Suprapubic skin (tissue), 4 donors: ENCODE measurements at regions not wholly inside any gene's neighbourhood (a gene's known extent, or its start where the extent isn't known, plus 50 kb on each side); places are given as distances from the start of the nearest gene placed in this dataset.

ENCODE experiments used
- DNase-seq, 2 donors: peaks; one replicate each; pipeline ENCODE4 v3.0.0-alpha.2; 2019; ENCODE audit warnings: low spot score in 2 of 2
- H3K27ac ChIP-seq: fragments of 200-600 bp; sonication (generic); one replicate; pipeline ENCODE4 v1.5.1; 2019
- H3K27me3 ChIP-seq: fragments of 200-600 bp; sonication (generic); one replicate; pipeline ENCODE4 v1.5.1; 2019
- H3K36me3 ChIP-seq: fragments of 200-600 bp; sonication (generic); one replicate; pipeline ENCODE4 v1.5.1; 2019
- H3K4me1 ChIP-seq: fragments of 200-600 bp; sonication (generic); one replicate; pipeline ENCODE4 v1.5.1; 2019
- H3K4me3 ChIP-seq: fragments of 200-600 bp; sonication (generic); one replicate; pipeline ENCODE4 v1.5.1; 2019; ENCODE audit warnings: mild to moderate bottlenecking
- H3K9me3 ChIP-seq: fragments of 200-600 bp; sonication (generic); one replicate; pipeline ENCODE4 v1.5.1; 2019
- CTCF ChIP-seq, 2 donors: fragments of 200-600 bp in 1 of 2; fragments of 450-650 bp in 1 of 2; sonication (generic) in 1 of 2; IDR thresholded peaks; one replicate each; pipeline ENCODE4 v1.5.1; 2016 to 2019; ENCODE audit warnings: antibody characterized with exemption in 2 of 2, mild to moderate bottlenecking in 1 of 2, moderate library complexity in 1 of 2
- EP300 ChIP-seq: sonication (generic); formaldehyde crosslinking; IDR thresholded peaks from one replicate; pipeline ENCODE4 v1.6.1; 2017; ENCODE audit warnings: antibody characterized with exemption
- POLR2A ChIP-seq, 2 donors: fragments of 450-650 bp; IDR thresholded peaks; one replicate each; pipeline ENCODE4 v1.6.1; 2017; ENCODE audit warnings: antibody characterized with exemption in 2 of 2, mild to moderate bottlenecking in 2 of 2, moderate library complexity in 2 of 2
- POLR2AphosphoS5 ChIP-seq, 3 donors: sonication (generic); formaldehyde crosslinking; IDR thresholded peaks; one replicate each; pipeline ENCODE4 v1.6.1; 2017; ENCODE audit warnings: antibody characterized with exemption in 3 of 3
- WGBS: methylation state at CpG from one replicate; pipeline ENCODE4 v1.1.5; 2018; 5-methylcytosine and 5-hydroxymethylcytosine counted together

GRCh38 chr1:228937351-228937750 lies 202.1 kb downstream of the RHOU start:
- WGBS, result 92% methylated on average over 11 of the region's 12 CpGs
- H3K36me3 ChIP-seq, result no peaks in the 10 kb centered on the region
- H3K9me3 ChIP-seq, result no peaks in the 10 kb centered on the region
- TF ChIP-seq POLR2A (IDR thresholded peaks at IDR 0.05) (no peak), POLR2AphosphoS5 (IDR thresholded peaks at IDR 0.05) (no peak), CTCF (IDR thresholded peaks at IDR 0.05) (no peak), EP300 (no peak)
- H3K4me3 ChIP-seq, result no peak overlapping the region
- H3K27me3 ChIP-seq, result no peaks in the 10 kb centered on the region
- DNase-seq, result no peak
- peaks cover 18% of the 10 kb centered on the region for H3K4me1 ChIP-seq
- no peak overlapping the region for H3K27ac ChIP-seq

DNA sequence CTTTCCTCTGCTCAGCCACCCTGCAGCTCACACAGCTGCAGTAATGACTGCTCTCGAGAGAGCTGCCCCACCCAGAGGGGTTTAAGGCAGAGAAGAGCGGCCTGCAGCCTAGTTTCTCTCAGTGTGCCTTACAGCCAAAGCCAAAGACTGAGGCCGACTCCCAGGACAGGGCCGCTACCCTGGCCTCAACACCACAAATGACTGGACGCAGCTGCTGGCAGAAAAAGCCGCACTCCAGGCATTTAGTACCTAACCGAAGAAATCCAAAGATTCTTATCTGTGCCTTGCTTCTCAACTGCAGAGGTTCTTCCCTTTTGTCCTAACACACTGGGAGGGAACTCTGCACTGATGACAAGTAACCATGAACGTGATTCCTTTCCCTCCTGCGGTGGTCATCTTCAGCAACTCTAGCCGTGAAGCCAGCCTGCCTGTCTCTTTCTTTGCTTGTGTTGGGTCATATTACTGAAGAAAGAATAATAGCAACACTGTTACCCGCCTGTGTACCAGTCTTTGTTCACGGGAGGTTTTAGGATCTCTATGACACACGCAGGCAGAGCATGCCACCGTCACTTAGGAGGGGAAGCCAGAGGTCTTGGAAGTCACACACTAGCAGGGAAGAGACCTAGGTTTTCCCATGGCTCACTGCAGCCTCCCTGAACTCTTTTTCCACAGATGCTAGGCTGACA lies 202.7 kb downstream of the RHOU start:
- 47% methylated on average over 8 of the region's 14 CpGs for WGBS
- no peak for DNase-seq
- H3K27me3 ChIP-seq, result no peaks in the 10 kb centered on the region
- H3K9me3 ChIP-seq, result no peaks in the 10 kb centered on the region
- peak overlapping the region; percentile 61 for H3K27ac ChIP-seq
- TF ChIP-seq POLR2AphosphoS5 (IDR thresholded peaks at IDR 0.05), result no peak
- H3K4me1 ChIP-seq, result peaks cover 18% of the 10 kb centered on the region
- H3K4me3 ChIP-seq, result no peak overlapping the region
- H3K36me3 ChIP-seq, result no peaks in the 10 kb centered on the region

GRCh38 chr1:228938537-228938901 lies 203.2 kb downstream of the RHOU start:
- DNase-seq, result no peak
- 65% methylated on average over 7 of the region's 8 CpGs for WGBS
- no peak for TF ChIP-seq CTCF (IDR thresholded peaks at IDR 0.05)
- TF ChIP-seq POLR2AphosphoS5 (IDR thresholded peaks at IDR 0.05), result no peak
- no peak for TF ChIP-seq POLR2A (IDR thresholded peaks at IDR 0.05)
- TF ChIP-seq EP300, result no peak
- no peak overlapping the region for H3K4me3 ChIP-seq
- H3K27ac ChIP-seq, result peak overlapping the region; percentile 61
- H3K4me1 ChIP-seq, result peaks cover 18% of the 10 kb centered on the region
- no peaks in the 10 kb centered on the region for H3K36me3 ChIP-seq
- H3K27me3 ChIP-seq, result no peaks in the 10 kb centered on the region
- H3K9me3 ChIP-seq, result no peaks in the 10 kb centered on the region

- TF ChIP-seq POLR2A (IDR thresholded peaks at IDR 0.05) (no peak), POLR2AphosphoS5 (IDR thresholded peaks at IDR 0.05) (no peak), CTCF (IDR thresholded peaks at IDR 0.05) (no peak), EP300 (no peak)
- WGBS, result 94% methylated on average over 6 of the region's 6 CpGs
- H3K27ac ChIP-seq, result no peak overlapping the region
- no peak for DNase-seq
- peaks cover 18% of the 10 kb centered on the region for H3K4me1 ChIP-seq
- no peaks in the 10 kb centered on the region for H3K36me3 ChIP-seq
- no peaks in the 10 kb centered on the region for H3K27me3 ChIP-seq
- no peaks in the 10 kb centered on the region for H3K9me3 ChIP-seq
- H3K4me3 ChIP-seq, result no peak overlapping the region
These were observed 203.9 kb downstream of the RHOU start for GRCh38 chr1:228939001-228939691.

GRCh38 chr1:228939881-228940392 lies 204.7 kb downstream of the RHOU start:
- WGBS, result 92% methylated on average over 7 of the region's 7 CpGs

More at GRCh38 chr1:228939881-228940392, 204.7 kb downstream of the RHOU start:
- Histone ChIP-seq H3K27me3 (no peaks in the 10 kb centered on the region), H3K27ac (no peak overlapping the region), H3K4me1 (peaks cover 21% of the 10 kb centered on the region), H3K36me3 (no peaks in the 10 kb centered on the region), H3K9me3 (no peaks in the 10 kb centered on the region), H3K4me3 (no peak overlapping the region)
- no peak for DNase-seq
- TF ChIP-seq EP300 (no peak), POLR2AphosphoS5 (IDR thresholded peaks at IDR 0.05) (no peak), CTCF (IDR thresholded peaks at IDR 0.05) (no peak), POLR2A (IDR thresholded peaks at IDR 0.05) (no peak)
